OCI-LY3 (cell line): ENCODE measurements at regions not wholly inside any gene's neighbourhood (a gene's known extent, or its start where the extent isn't known, plus 50 kb on each side); places are given as distances from the start of the nearest gene placed in this dataset.

Experiments used
- H2AFZ ChIP-seq: fragments of 200-600, 300-600 bp; shearing (Covaris generic); 2 replicates; pipeline ENCODE4 v1.6.0; 2014; ENCODE audit warnings: antibody characterized with exemption, low read depth, low read length
- H3K27ac ChIP-seq: fragments of 200-600, 300-600 bp; sonication (generic); 2 replicates; pipeline ENCODE4 v1.5.1; 2014; ENCODE audit warnings: mild to moderate bottlenecking, low read length, moderate library complexity, mixed read lengths
- H3K27me3 ChIP-seq: fragments of 200-600, 300-600 bp; sonication (generic); 2 replicates; pipeline ENCODE4 v1.6.1; 2014; ENCODE audit warnings: low read depth, low read length, mixed read lengths
- H3K36me3 ChIP-seq: fragments of 200-600, 300-600 bp; sonication (generic); replicated peaks from 2 replicates; pipeline ENCODE3; 2014; ENCODE audit warnings: low read depth, low read length, mixed read lengths
- H3K4me1 ChIP-seq: fragments of 300-600, 200-600 bp; sonication (generic); 2 replicates; pipeline ENCODE4 v1.6.1; 2014; ENCODE audit warnings: low read length, mixed read lengths
- H3K4me2 ChIP-seq: fragments of 200-600, 300-600 bp; sonication (generic); 2 replicates; pipeline ENCODE4 v1.6.1; 2014; ENCODE audit warnings: low read length, mixed read lengths
- H3K4me3 ChIP-seq: fragments of 300-600, 200-600 bp; sonication (generic); 2 replicates; pipeline ENCODE4 v1.5.1; 2014; ENCODE audit warnings: antibody characterized with exemption, mild to moderate bottlenecking, low read length, moderate library complexity
- H3K79me2 ChIP-seq: fragments of 300-600, 200-600 bp; shearing (Covaris generic); 2 replicates; pipeline ENCODE4 v1.6.1; 2014; ENCODE audit warnings: mild to moderate bottlenecking, low read length, mixed read lengths
- H3K9ac ChIP-seq: fragments of 300-600, 200-600 bp; shearing (Covaris generic); 2 replicates; pipeline ENCODE4 v1.6.0; 2014; ENCODE audit warnings: mild to moderate bottlenecking, low read length, moderate library complexity
- H3K9me3 ChIP-seq: fragments of 200-600, 300-600 bp; shearing (Covaris generic); 2 replicates; pipeline ENCODE4 v1.6.1; 2014; ENCODE audit warnings: low read length, mixed read lengths; ENCODE audit not compliant: insufficient read depth
- H4K20me1 ChIP-seq: fragments of 200-600, 300-600 bp; sonication (generic); 2 replicates; pipeline ENCODE4 v1.6.1; 2016; ENCODE audit warnings: low read length, mixed read lengths; ENCODE audit not compliant: insufficient read depth
- CTCF ChIP-seq: fragments of 200-600, 300-600 bp; sonication (generic); IDR thresholded peaks from 2 replicates; pipeline ENCODE4 v1.5.1; 2014; ENCODE audit warnings: antibody characterized with exemption, low read length, low read depth
- EZH2phosphoT487 ChIP-seq: fragments of 200-600 bp; shearing (Covaris generic); IDR thresholded peaks from 2 replicates; pipeline ENCODE4 v1.6.1; 2018; ENCODE audit warnings: antibody characterized with exemption, mixed run types, low read depth

- no peaks in the 10 kb centered on the region for H3K79me2 ChIP-seq
- no peak overlapping the region for H3K9ac ChIP-seq
- no peaks in the 10 kb centered on the region for H3K9me3 ChIP-seq
- no peak overlapping the region for H3K4me2 ChIP-seq
- no peak overlapping the region for H2AFZ ChIP-seq
- no peak for TF ChIP-seq CTCF
- no peak for TF ChIP-seq EZH2phosphoT487
- 0 out of 2 replicates have a peak, but pooled peaks cover 5% of the 10 kb centered on the region for H3K4me1 ChIP-seq
- H3K4me3 ChIP-seq: no peak overlapping the region
- H3K27me3 ChIP-seq: no peaks in the 10 kb centered on the region
- H3K27ac ChIP-seq: no peak overlapping the region
- no peaks in the 10 kb centered on the region for H4K20me1 ChIP-seq
- no peaks in the 10 kb centered on the region for H3K36me3 ChIP-seq
These were observed 94.9 kb upstream of the RANBP3L start for GRCh38 chr5:36396640-36397039.

DNA sequence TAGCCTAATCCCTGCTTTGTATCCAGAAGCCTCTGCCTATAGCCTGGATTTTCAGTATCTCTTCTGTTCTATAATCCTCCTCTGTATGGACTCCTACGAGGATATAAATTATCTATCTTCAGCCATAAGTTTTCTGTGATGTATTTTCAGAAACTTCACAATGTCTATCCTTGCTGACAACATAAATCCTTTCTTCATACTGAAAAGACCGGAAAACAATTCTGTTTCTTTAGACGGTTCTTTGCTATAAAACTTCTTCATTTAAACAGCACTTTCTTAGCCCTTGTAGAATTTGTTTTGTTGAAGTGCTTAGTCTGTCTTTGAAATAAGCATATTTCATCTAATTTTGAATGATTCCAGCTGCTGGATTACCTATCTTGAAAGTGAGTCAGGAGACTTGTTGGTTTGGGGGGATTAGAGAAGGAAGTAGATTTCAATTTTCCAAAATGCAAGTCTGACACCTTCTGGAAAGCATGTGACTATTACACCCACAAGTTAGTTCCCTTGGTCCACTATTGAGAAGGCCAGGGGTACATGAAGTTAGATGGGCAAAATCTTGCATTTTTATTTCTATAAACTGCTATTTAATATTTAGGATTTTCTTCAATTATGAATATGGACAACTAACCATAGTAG, 96.3 kb upstream of the RANBP3L start:
- no peaks in the 10 kb centered on the region for H3K36me3 ChIP-seq
- H3K27me3 ChIP-seq: no peaks in the 10 kb centered on the region
- TF ChIP-seq EZH2phosphoT487 (no peak), CTCF (peak; percentile 52)
- H3K4me1 ChIP-seq: 0 out of 2 replicates have a peak, but pooled peaks cover 10% of the 10 kb centered on the region
- no peak overlapping the region for H3K27ac ChIP-seq
- H3K79me2 ChIP-seq: no peaks in the 10 kb centered on the region
- H3K4me3 ChIP-seq: peak overlapping the region; percentile 51
- H4K20me1 ChIP-seq: no peaks in the 10 kb centered on the region
- H3K9me3 ChIP-seq: no peaks in the 10 kb centered on the region
- H3K9ac ChIP-seq: no peak overlapping the region
- H2AFZ ChIP-seq: peak overlapping the region; percentile 66
- H3K4me2 ChIP-seq: peak overlapping the region; percentile 64

GRCh38 chr5:36402512-36402906, 100.8 kb upstream of the RANBP3L start:
- Histone ChIP-seq H2AFZ (no peak overlapping the region), H3K9me3 (no peaks in the 10 kb centered on the region), H4K20me1 (no peaks in the 10 kb centered on the region), H3K9ac (no peak overlapping the region), H3K4me3 (no peak overlapping the region), H3K4me1 (peaks cover 21% of the 10 kb centered on the region), H3K79me2 (no peaks in the 10 kb centered on the region), H3K27ac (no peak overlapping the region), H3K36me3 (no peaks in the 10 kb centered on the region), H3K27me3 (no peaks in the 10 kb centered on the region), H3K4me2 (no peak overlapping the region)
- no peak for TF ChIP-seq EZH2phosphoT487
- TF ChIP-seq CTCF: no peak

GRCh38 chr5:36403632-36404311, 102.1 kb upstream of the RANBP3L start:
- Histone ChIP-seq H3K4me2 (peak overlapping the region; percentile 30), H3K27me3 (no peaks in the 10 kb centered on the region), H2AFZ (no peak overlapping the region), H3K79me2 (no peaks in the 10 kb centered on the region), H3K4me1 (peaks cover 15% of the 10 kb centered on the region), H3K4me3 (no peak overlapping the region), H3K9me3 (no peaks in the 10 kb centered on the region), H4K20me1 (no peaks in the 10 kb centered on the region), H3K9ac (no peak overlapping the region), H3K27ac (no peak overlapping the region), H3K36me3 (no peaks in the 10 kb centered on the region)
- TF ChIP-seq EZH2phosphoT487 (no peak), CTCF (no peak)
